CD4-positive, alpha-beta T cell treated with Interleukin-10 for 1 hour (primary cell): ENCODE measurements at regions not wholly inside any gene's neighbourhood (a gene's known extent, or its start where the extent isn't known, plus 50 kb on each side); places are given as distances from the start of the nearest gene placed in this dataset.

Source experiments
- DNase-seq: peaks from one replicate; pipeline ENCODE4 v3.0.0-alpha.2; 2020

DNA sequence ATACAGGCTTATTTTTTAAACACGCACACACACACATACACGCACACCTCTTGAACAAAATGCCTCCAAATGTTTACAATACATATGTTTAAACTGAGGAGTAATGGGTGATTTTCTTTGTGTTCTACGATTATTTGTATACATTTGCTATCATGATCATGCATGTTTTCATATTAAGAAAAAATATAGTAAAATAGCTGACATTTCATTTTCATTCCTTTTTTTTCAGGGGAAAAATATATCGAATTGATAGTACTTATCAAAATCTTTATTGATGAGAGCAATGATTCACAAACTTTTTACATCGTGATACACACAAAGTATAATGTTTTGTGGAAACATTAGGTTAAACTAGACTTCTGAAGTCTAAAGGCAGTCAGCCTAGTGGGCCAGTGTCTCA is 618.9 kb downstream of the TECRL start:
- no peak for DNase-seq

DNA sequence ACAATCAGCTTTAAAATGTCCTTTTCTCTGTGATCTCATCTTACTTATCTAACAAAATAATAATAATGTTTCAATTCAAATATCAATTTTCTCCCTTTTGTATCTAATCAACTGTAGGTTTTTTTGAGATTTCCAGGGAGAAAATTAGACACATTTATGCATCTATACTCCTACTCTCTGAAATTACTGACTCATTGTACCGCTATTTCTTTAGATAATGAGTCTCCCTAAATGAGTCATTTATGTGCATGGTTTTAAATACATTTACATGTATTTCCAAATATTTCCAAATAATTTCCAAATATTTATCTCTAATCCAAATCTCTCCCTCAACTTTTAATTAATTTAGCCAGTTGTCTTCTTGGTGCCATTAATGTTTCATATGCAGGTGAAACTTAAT is 621.0 kb downstream of the TECRL start:
- DNase-seq = no peak

DNA sequence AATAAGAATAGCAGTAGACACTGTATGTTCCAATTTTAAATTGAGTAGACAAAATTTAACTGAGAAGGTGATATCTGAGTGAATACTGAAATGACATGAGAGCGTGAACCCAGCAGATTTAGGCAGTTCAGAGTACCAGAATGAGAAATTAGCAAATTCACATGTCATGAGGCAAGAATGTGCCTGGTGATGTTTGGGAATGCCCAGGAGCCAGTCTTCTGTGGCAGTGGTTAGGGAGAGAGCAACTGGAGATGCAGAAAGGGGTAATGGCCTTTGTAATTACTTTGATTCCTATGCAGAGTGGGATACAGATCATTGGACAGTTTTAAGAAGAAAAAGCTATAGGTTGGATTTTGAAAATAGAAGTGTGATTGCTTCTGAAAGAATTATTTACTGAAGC is 621.9 kb downstream of the TECRL start:
- DNase-seq = no peak

DNA sequence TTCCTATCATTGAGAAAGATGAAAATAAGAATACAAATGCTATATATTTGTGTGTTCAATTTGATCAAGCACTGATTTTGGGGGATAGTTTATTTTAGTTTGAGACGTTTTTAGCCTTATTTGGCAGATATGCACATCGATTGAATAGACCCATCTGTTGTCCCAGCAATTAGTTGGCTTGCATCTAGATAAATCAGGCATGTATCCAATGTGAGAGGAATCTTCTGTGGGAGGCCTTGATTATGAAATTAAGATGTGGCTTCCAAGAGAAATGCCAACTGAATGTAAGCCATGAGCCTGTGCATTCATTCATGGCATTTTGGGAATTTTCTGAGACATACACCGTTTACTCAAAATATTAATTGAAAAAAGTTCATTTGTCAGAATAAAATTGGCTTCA is 623.1 kb downstream of the TECRL start:
- no peak for DNase-seq

DNA sequence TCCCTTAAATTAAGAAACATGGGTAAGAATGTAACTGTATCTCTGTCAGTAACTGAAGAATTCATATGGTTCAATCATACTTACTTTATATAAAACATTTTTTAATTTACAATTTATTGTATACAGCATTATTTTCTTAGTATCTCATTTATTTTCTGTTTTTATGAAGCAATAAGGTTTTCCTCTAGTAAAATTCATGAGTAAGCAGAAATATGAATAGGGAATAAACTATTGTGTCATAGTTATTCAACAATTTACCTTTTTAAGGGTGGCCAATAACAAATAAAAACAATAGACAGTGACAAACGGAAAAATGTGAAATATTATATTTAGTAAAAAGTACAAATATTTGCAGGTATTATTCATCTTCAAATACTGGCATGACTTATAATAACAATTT is 624.4 kb downstream of the TECRL start:
- no peak for DNase-seq

DNA sequence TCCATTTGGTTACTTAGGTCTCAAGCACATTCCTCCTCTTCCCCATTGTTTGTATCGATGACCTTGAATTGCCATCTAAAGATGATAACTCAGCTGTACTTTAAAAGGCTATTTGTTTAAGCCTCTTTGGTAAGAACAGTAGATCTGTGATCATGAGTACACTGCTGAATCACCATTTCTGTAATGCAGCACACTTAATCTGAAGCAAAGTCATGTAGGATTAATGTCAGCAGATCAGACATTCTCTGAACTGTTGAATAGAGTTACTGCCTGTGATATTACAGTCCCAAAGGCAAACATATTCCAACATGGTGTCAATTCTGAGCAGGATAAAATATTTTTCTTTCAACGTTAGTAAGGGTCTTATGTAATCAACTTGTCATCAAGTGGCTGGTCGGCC is 631.6 kb downstream of the TECRL start:
- DNase-seq = no peak

DNA sequence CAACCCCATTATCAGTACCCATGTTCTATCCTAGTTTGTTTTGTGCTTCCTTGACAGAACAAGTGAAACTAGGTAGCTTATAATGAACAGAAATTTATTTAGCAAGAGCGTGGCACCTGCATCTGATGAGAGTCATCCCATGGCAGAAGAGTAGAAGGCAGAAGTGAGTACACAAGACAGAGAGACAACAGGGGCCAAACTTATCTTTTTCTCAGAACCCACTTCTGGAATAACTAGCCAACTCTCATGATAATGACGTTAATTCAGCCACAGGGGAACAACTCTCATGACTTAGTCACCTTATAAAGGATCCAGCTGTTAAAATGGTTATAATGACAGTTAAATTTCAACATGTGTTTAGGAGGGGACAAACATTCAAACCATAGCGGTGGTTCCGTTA is 644.9 kb downstream of the TECRL start:
- DNase-seq = no peak

DNA sequence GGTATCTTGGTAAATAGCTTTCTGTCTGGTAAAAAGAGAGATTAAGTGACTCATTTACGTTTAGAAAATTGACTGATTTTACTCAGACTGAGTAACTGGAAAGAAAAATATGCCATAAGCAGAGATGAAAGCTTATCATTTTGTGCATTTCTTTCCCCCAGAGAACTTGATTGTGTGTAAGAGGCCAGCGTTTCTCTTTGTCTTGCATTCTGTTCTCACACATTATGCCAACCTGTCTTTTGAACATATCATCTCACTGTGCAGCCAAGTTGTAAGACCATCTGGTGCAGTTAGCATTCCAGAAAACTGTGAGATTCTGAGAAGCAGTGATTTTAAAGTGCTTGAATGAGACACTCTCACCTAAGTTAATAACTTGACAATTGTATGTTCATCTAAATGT is 651.3 kb downstream of the TECRL start:
- DNase-seq = no peak

DNA sequence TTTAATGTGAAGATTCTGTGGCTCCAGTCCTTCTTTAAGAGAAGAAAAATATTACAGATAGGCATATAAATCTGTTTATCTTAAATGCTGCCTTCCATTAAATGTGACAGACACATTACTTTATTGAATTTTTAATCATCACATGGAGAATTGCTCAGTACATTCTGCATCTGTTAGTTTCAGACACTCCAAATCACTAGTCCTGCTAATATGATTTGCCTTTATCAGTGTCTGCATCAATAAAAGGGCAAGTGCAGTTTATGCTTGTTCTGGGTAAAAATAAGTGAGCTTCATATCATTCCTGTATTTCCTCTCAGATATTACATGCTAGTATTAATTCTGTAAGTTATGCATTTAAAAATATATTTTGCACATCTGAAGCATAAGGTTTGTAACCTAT is 666.4 kb downstream of the TECRL start:
- DNase-seq = no peak

DNA sequence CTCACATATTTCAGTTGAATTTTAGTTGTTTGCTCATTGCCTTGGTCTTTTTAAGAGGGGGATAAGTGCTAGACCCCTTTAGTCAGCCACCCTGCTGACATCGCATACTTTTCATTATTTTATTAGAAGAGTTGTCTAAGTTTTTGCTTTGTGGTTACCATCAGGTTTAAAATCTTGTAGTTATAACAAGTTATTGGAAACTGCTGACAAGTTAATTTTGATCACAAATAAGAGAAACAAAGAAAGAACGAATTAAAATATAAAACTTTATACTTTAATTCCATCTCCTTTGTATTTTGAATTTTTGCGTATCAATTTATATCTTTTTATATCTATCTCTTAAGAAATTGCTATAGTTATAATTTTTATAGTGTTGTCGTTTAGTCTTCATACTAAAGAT is 679.7 kb downstream of the TECRL start:
- DNase-seq = no peak

DNA sequence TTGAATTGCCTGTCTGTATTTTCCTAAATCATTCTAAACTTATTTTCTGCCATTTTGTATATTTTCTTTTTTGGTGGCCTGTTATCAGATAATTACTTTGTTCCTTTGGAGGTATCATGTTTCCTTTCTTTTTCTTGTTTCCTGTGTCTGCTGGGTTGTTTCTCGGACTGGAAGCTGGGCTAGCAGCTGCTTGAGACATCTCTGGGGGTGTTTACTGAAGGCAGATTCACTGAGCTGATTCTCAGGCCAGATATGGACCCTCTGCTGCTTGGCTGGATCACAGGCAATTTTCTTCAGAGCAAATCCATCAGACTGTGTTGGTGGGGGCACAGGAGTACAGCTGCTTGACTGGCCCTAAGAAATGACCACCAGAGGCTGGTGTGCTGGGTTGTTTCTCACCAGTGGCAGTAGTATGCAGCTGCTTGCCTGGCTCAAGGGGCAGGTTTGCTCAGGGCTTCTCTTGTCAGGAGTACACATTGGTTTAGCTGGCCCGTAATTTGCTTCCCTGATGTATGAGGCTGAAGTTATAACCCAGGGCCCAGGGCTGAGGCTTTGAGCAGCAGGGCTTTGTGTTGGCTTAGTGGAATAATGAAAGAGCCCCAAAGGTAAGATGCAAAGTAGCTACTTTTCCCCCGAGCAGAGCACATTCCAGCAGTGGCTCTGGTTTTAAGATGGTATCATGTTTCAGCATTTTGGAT is 680.6 kb downstream of the TECRL start:
- no peak for DNase-seq

DNA sequence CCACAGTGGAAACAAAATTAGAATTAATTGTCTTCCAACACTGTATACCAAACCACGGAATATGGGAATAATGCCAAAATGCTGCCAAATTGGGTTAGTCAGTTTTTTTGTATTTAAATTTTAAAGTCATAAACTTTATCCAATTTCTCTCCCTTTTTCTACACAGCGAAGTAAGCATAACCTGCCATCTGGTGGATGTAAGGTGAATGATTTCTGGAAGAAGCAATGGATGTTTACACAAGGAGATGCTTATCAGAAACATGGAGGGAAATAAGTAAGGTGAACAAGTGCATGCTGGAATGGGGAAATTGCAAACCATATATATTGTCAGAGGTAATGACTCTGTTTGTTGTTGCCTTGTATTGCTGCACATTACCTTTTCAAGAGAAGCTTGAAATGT is 691.9 kb downstream of the TECRL start:
- no peak for DNase-seq

DNA sequence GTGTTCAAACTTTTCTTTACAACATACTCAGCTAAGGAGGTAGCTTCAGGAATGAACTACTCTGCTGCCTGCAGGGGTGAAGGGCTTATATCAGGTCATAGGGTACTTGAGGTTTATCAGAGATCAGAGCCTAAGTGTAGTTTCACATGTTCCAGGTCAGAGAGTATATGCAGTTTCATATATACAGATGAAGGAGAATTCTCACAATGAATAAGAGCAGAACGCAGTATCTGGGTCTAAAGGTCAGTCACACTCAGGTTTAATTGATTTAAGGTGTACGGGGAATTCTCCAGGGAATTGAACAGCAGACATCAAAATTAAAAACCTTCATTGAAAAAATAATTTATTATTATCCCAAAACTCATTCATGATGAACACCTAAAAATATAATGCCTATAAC is 700.6 kb downstream of the TECRL start:
- no peak for DNase-seq

DNA sequence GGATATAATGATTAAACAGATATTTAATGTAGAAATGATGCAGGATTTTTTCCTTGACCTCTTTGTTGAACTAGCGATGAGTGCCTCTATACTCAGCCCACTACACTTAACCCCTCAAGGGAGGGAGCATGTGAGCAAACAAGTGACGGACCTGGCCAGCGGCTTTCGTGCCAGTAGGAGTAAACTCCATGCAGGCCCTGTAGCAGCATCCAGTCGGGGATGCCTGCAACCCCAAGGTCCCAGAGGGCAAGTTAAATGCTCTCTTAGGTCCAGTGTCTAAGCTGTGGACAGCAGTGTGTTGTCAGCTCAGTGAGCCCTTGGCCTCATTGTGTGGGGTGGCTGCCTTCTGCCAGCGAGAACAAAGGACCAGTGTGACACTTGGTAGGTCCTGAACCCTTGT is 708.7 kb downstream of the TECRL start:
- no peak for DNase-seq

DNA sequence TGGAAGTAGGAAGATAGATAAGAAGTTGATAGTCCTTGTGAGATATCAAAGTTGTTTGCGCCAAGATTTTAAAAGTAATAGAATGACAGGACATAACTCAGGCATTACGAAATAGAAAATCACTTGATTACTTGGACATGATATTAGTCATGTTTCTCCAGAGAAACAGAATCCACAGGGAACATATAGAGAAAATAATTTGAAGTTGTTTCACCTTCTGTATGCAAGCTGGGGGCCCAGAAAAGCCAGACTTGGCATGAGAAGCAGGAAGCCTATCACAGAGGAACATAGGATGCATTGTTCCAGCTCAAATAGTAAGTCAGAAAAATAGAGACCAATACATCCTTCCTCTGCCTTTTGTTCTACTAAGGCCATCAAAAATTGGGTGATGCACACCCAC is 715.9 kb downstream of the TECRL start:
- no peak for DNase-seq

DNA sequence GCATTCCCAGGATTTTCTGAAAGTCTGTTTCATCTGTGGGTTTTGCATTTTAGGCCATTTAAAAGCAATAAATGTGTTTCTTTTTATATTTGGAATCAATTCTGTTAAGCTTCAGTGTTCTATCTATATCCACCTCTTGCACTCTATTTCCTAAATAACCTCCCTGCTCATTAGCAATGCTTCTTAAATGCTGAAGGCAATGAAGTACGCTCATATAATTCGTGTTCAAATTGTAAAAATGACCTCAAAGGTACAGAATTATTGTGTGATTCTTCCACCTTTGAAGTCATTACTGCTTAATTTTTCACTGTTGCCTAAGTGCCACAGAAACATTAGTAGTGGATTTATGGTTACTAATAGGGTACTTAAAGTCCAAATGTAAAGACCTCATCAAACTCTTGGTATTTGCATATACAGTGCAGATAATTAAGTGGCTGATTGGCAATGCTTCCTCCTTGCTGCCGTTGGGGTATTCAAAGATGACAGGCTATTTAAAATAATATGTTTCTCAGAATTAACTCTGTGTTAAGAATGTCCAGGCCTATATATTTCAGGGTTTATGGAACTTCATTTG is 730.8 kb downstream of the TECRL start:
- DNase-seq = no peak

DNA sequence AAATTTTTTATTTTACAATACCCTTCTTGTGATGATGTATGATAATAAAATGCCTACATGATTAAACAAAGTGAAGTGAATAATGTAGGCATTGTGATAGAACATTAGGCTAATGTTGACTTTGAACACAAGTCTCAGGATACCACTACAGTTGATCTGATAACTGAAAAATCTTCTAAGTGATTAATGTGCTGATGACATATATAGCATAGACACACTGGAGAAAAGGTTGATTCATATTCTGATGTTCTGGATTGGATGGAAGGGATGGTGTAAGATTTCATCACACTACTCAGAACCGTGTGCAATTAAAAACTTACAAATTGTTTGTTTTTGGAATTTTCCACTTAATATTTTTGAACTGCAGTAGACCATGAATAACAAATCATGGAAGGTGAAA is 738.5 kb downstream of the TECRL start:
- no peak for DNase-seq

DNA sequence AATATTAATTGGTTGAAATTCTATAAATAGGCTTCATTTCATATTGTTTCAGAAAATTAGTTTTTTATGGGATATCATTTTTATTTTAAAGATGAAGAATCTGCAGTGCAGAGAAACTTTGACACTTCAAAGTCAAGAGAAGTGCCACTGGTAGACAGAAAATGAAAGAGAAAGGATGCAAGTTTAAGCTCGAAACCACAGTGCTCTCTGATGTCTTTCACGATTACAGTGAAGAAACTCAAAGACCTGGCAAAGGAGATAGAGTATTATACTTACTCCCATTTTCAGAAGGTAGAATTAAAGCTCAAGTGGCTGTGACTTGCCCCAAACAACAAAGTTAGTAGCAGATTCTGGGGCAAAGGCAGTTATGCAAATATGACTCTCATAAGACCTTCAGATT is 745.4 kb downstream of the TECRL start:
- DNase-seq = no peak

DNA sequence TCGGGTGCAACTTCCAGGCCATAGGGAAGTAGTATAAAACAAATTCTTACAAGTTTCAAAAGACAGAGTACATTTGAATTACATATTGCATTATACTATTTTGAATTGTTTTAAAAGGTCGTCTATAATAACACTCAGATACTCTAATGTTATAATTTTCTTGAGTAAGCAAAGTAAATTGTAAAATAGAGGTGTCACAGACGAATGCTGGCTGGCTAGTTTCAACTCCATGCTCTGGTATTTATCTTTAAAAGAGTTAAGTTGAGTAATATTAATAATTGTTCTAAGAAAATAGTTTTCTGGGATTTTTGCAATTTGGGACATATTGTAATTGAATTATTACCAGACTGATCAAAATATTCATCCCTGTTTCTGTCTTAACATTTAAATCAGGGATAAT is 764.9 kb downstream of the TECRL start:
- DNase-seq = no peak

DNA sequence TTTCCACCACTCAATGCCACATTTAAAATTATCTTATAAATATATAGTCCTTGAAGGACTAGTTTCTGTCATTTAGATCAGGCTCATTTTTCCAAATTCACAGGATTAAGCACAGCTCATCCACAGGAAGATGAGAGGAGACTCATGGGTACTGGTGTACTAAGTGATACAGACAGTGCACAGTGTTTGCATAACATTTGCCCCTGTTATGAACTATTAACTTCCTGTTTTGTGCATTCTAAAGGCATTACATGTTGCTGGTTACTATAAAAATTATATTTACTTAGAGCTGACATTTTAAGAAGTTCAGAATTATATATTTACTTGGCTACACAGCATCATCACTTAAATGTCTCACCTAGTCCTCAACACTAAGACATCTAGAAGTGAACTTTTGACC is 772.0 kb downstream of the TECRL start:
- no peak for DNase-seq

DNA sequence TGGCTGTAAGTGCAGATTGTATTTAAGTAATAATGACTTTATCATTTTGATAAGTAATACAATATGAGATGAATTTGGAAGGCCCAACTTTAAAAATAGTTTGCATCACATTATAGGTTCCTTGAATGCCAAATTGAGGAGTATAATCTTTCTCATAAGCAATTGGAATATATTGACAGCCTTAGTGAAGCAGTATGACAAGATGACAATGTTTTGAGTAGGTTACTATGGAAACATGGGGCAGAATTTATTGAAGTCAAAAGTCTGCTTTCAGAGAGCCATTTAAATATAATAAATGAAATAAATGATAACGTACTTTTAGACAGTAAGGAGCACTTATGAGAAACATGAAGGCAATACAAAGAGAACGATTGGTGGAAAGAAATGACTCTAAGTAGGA is 776.4 kb downstream of the TECRL start:
- no peak for DNase-seq

DNA sequence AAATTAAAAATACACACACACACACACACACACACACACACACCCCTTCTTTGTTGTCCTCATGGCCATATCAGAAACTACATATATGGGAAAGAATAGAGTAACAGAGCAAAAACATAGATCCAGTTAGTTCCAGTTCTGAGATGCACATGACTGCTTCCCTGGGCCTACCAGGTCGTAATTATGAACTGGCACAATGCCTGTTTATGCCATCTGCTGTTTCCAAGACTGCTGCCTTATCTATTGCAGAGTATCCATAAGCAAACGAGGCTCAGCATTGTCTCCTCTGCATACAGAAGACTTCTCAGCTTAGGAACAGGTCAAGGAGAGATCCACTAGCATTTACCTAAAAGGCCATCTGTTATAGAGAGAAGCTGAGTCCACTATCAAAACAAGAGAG is 789.0 kb downstream of the TECRL start:
- DNase-seq = no peak

DNA sequence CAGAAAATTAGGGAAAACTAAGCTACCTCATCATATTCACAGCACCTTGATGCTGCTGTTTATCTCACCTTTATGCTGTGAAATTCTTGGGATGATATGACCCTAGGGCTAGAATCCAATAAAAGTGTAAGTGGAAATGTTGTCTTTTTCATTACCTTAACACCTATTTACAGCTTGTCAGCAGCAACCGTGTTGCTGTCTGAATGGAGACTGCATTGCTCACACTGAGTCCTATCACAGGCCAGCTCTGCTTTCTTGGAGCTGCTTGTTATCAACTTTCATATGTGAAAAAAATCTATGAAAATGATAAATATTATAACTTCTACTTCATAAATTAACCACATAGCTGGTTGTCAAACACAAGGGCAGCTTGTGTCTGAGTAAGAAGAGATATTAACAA is 789.5 kb downstream of the TECRL start:
- DNase-seq = no peak

DNA sequence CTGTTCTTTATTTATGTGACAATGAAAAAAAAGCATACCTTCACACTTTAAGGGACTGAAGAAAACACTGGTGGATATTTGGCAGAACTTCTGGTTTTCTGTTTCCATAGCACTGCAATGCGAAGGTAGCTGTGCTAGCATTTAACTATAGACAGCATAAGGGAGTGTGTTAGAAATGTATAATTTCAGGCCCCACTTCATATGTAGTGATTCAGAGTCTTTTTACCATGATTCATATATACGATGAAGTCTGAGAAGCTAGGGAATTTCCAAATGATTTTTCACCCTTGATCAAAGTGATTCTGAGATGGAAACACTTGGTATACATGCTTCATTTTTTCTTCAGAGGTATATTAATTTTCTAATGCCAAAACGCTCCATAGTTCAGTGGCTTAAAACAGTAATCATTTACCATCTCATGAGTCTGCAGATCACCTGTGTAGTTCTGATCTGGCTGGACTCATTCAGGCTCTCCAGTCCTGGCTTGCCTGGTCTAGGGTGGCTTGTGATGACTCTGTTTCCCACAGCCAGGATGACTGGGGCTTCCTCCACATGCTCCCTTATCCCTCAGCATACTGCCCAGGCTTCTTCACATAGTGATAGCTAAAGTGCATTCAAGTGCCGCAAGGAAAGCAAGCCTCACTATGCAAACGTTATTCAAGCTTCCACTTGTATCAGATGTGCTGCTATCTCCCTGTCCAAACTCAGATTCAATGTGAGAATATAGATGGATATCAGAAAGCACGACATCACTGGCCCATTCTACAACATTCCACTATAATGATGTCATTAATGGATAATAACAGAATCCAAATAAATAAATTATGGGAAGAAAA is 790.1 kb downstream of the TECRL start:
- DNase-seq = no peak
